LNCaP clone FGC (cell line): ENCODE measurements at regions not wholly inside any gene's neighbourhood (a gene's known extent, or its start where the extent isn't known, plus 50 kb on each side); places are given as distances from the start of the nearest gene placed in this dataset.

Experiments used
- DNase-seq: peaks from one replicate; pipeline ENCODE4 v3.0.0-alpha.2; 2011; ENCODE audit warnings: low read depth
- H3K4me3 ChIP-seq: 2 replicates; pipeline ENCODE4 v1.5.1; 2011; ENCODE audit warnings: mild to moderate bottlenecking, low read depth, low read length, control low read depth
- CTCF ChIP-seq: IDR thresholded peaks from 2 replicates; pipeline ENCODE4 v1.5.1; 2012; ENCODE audit warnings: mild to moderate bottlenecking; ENCODE audit not compliant: control insufficient read depth, insufficient read depth; ENCODE audit errors: extremely low read depth

DNA sequence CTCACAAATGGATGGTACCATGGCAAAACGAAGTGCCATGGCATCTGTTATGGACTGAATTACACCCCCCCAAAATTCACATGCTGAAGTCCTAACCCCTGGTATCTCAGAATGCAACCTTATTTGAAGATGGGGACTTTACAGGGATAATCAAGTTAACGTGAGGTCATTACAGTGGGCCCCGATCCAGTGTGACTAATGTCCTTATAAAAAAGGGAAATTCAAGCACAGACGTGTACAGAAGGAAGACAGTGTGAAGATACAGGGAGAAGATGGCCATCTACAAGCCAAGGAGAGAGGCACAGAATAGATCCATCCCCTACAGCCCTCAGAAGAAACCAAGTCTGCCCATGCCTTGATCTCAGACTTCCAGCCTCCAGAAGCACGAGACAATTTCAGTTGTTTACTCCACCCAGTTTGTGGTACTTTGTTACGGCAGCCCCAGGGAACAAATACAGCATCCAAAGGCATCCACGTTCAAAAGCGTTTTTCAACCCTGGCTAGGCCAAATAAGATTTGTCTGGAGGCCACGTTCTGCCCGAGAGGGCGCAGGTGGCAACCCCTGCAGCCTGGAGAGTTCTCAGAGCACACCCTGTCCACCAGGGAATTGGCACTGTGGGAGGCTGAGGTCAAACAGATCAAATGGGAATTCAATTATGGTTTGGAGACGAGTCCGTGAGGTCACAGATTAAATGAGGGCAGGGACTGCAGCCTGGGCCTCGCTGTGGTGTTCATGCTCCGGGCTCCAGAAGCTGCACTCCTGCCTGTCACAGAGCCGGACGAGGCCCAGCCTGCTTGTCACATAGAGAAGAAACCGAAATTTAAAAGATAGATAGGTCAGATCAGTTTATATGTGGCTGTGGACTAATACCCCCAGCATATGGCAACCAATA lies 494.8 kb downstream of the SHQ1 start:
- no peak for DNase-seq
- no peak for TF ChIP-seq CTCF
- H3K4me3 ChIP-seq: no peak overlapping the region

GRCh38 chr3:72352176-72352575 lies 496.1 kb downstream of the SHQ1 start:
- no peak for TF ChIP-seq CTCF
- DNase-seq: no peak
- H3K4me3 ChIP-seq: no peak overlapping the region

- no peak for TF ChIP-seq CTCF
- no peak overlapping the region for H3K4me3 ChIP-seq
- no peak for DNase-seq
Observed at GRCh38 chr3:72351536-72351935, 496.7 kb downstream of the SHQ1 start.

- DNase-seq: no peak
- H3K4me3 ChIP-seq: no peak overlapping the region
- TF ChIP-seq CTCF: no peak
Observed at GRCh38 chr3:72350761-72351505, 497.3 kb downstream of the SHQ1 start.

DNA sequence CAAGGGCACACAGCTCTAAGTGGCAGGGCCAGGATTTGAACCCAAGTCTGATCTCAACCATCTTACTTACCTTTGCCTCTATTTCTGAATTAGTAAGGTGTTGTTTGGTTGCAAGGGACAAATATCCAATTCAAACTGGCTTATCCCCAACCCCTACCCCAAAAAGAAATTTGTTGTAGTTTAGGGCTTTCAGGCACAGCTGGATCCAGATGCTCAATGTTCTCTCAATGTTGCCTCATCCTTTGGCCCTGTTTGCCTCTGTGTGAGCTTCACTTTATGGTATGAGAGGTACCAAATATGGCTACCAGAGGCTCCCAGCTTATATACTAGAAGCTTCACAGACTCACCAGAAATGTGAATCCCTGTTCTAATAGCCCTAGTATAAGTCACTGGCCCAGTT lies 499.9 kb downstream of the SHQ1 start:
- no peak for TF ChIP-seq CTCF
- no peak for DNase-seq
- no peak overlapping the region for H3K4me3 ChIP-seq

DNA sequence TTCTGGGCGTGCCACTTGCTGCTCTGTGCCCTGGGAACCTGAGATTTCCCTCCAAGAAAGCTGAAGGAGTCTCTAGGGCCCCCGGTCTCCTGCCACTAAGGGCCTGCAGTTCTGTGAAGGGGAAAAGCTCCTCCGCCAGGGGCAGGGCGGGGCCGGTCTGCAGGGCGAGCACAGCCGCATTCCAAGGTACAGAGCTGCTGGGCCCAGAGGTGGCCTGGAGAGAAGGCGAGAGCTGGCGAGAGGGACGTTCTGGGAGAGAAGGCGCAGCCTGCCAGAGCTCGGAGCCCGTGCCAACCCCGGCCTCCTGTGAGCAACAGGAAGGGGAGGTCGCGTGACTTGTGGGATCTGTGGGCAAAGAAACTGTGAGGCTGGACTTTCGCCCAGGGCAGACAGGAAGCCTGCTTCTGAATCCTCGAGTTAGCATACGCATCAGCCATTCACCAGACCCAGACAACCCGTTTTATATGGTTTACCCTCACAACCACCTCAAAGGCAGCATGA lies 500.4 kb downstream of the SHQ1 start:
- TF ChIP-seq CTCF: no peak

More for the DNA sequence above, 500.4 kb downstream of the SHQ1 start:
- no peak overlapping the region for H3K4me3 ChIP-seq
- no peak for DNase-seq
